ENCODE measurements at regions not wholly inside any gene's neighbourhood (a gene's known extent, or its start where the extent isn't known, plus 50 kb on each side); places are given as distances from the start of the nearest gene placed in this dataset.

DNA sequence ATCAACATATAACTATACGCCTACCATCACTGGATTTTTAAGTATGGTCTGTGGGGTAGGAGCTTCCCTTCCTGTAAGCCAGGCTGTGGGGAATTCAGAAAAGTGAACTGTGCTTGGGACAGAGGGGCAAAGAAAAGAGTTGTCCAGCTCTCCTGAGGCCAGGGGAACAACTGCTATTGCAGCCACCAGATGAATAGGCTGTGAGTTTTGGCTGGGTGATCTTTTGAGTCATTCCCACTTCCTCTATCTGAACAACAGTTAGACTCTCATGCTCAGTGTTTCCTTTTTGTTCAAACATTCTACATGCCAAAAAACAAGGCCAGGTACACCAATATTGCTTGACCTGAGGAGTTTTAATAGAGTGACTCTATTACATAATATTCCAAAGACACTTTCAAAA, 426.2 kb upstream of the DACH1 start:
- TF ChIP-seq CEBPB (IDR thresholded peaks at IDR 0.05), result no peak
- TF ChIP-seq NFIC (IDR thresholded peaks at IDR 0.05), result no peak
- TF ChIP-seq RAD21 (IDR thresholded peaks at IDR 0.05; ENCODE audit: low read depth), result no peak
- TF ChIP-seq EP300 (IDR thresholded peaks at IDR 0.05; ENCODE audit: borderline replicate concordance), result no peak
- no peak for TF ChIP-seq YY1 (IDR thresholded peaks at IDR 0.05; ENCODE audit: low read depth)
- TF ChIP-seq, protein P1, sequence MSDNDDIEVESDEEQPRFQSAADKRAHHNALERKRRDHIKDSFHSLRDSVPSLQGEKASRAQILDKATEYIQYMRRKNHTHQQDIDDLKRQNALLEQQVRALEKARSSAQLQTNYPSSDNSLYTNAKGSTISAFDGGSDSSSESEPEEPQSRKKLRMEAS (IDR thresholded peaks at IDR 0.05), result no peak
- no peak for TF ChIP-seq EGR1 (IDR thresholded peaks at IDR 0.05)
- no peak for TF ChIP-seq TAF1 (IDR thresholded peaks at IDR 0.05; ENCODE audit: low read depth)
- no peak for TF ChIP-seq TCF12 (IDR thresholded peaks at IDR 0.05; ENCODE audit: low read depth)
- no peak for TF ChIP-seq CREB1 (IDR thresholded peaks at IDR 0.05; ENCODE audit: low read depth)
- TF ChIP-seq, protein P2, sequence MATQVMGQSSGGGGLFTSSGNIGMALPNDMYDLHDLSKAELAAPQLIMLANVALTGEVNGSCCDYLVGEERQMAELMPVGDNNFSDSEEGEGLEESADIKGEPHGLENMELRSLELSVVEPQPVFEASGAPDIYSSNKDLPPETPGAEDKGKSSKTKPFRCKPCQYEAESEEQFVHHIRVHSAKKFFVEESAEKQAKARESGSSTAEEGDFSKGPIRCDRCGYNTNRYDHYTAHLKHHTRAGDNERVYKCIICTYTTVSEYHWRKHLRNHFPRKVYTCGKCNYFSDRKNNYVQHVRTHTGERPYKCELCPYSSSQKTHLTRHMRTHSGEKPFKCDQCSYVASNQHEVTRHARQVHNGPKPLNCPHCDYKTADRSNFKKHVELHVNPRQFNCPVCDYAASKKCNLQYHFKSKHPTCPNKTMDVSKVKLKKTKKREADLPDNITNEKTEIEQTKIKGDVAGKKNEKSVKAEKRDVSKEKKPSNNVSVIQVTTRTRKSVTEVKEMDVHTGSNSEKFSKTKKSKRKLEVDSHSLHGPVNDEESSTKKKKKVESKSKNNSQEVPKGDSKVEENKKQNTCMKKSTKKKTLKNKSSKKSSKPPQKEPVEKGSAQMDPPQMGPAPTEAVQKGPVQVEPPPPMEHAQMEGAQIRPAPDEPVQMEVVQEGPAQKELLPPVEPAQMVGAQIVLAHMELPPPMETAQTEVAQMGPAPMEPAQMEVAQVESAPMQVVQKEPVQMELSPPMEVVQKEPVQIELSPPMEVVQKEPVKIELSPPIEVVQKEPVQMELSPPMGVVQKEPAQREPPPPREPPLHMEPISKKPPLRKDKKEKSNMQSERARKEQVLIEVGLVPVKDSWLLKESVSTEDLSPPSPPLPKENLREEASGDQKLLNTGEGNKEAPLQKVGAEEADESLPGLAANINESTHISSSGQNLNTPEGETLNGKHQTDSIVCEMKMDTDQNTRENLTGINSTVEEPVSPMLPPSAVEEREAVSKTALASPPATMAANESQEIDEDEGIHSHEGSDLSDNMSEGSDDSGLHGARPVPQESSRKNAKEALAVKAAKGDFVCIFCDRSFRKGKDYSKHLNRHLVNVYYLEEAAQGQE (IDR thresholded peaks at IDR 0.05; ENCODE audit: low read depth), result no peak
- no peak for TF ChIP-seq TEAD4 (IDR thresholded peaks at IDR 0.05)
- TF ChIP-seq, protein P3, sequence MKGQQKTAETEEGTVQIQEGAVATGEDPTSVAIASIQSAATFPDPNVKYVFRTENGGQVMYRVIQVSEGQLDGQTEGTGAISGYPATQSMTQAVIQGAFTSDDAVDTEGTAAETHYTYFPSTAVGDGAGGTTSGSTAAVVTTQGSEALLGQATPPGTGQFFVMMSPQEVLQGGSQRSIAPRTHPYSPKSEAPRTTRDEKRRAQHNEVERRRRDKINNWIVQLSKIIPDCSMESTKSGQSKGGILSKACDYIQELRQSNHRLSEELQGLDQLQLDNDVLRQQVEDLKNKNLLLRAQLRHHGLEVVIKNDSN (IDR thresholded peaks at IDR 0.05), result no peak
